Adrenal gland (tissue), 9 donors: ENCODE measurements at regions not wholly inside any gene's neighbourhood (a gene's known extent, or its start where the extent isn't known, plus 50 kb on each side); places are given as distances from the start of the nearest gene placed in this dataset.

ENCODE experiments used
- DNase-seq, 7 donors: peaks; one replicate each; pipeline ENCODE4 v3.0.0-alpha.2; 2019 to 2020
- H3K27ac ChIP-seq, 5 donors: fragments of 200-600 bp; sonication (generic) in 4 of 5; 1 replicate in 3 of 5; 2 replicates in 2 of 5; pipeline versions ENCODE4 v1.5.1 to v1.8.0; 2016 to 2020; ENCODE audit warnings: mild to moderate bottlenecking in 1 of 5
- H3K27me3 ChIP-seq: fragments of 200-600 bp; 2 replicates; pipeline ENCODE4 v1.8.0; 2021
- H3K36me3 ChIP-seq, 2 donors: fragments of 200-600 bp; replicated peaks in 1 of 2; 1 replicate in 1 of 2; 2 replicates in 1 of 2; pipeline versions ENCODE4 v1.5.1 to v1.8.0; 2018 to 2022
- H3K4me1 ChIP-seq, 2 donors: fragments of 200-600 bp; replicated peaks in 1 of 2; 1 replicate in 1 of 2; 2 replicates in 1 of 2; pipeline versions ENCODE4 v1.5.1 to v1.8.0; 2018 to 2021
- H3K4me3 ChIP-seq, 4 donors: fragments of 200-600 bp; sonication (generic) in 3 of 4; one replicate each; pipeline ENCODE4 v1.5.1; 2016 to 2018
- H3K9me3 ChIP-seq, 3 donors: fragments of 200-600 bp; sonication (generic) in 1 of 3; replicated peaks in 1 of 3; 1 replicate in 2 of 3; 2 replicates in 1 of 3; pipeline versions ENCODE4 v1.5.1 to v1.8.0; 2016 to 2021
- CTCF ChIP-seq, 6 experiments: fragments of 450-650 bp in 4 of 6; fragments of 200-600 bp in 2 of 6; sonication (generic) in 1 of 6; IDR thresholded peaks; 1 replicate in 5 of 6; 2 replicates in 1 of 6; pipeline versions ENCODE4 v1.5.1 to v1.8.0; 2016 to 2021; ENCODE audit warnings: antibody characterized with exemption in 6 of 6, mild to moderate bottlenecking in 2 of 6, moderate library complexity in 1 of 6
- POLR2A ChIP-seq, 2 donors: fragments of 450-650 bp; IDR thresholded peaks; one replicate each; pipeline ENCODE4 v1.6.1; 2017; ENCODE audit warnings: antibody characterized with exemption in 2 of 2, mild to moderate bottlenecking in 2 of 2, moderate library complexity in 1 of 2
- WGBS, 4 donors: extraction: QIAGEN DNeasy Blood & Tissue Kit in 2 of 4; methylation state at CpG; one replicate each; pipeline versions ENCODE4 v1.1.5 to v1.1.7; 2013 to 2017; 5-methylcytosine and 5-hydroxymethylcytosine counted together
- intact Hi-C, 2 donors: fragments of 100-400 bp; cut with DNase I; formaldehyde crosslinking; loops; one replicate each; pipeline versions ENCODE4 v1.14.1 to v1.15.0; 2022 to 2023
- donor health status: healthy with polysubstance abuse.
- donor health status: Bipolar disorder and iron deficiency.
- donor health status: DM: yes; HTN: yes; CAD: no.
- donor health status: DM: no; HTN: no; CAD: no.
- donor health status: DM: no; HTN: no; CAD: no.

- H3K4me3 ChIP-seq: no peak overlapping the region
- no peaks in the 10 kb centered on the region for H3K27me3 ChIP-seq
- DNase-seq: no peak
- 64 to 77% (median 71%) methylated on average over 2 to 4 of the region's 4 CpGs for WGBS, 4 donors
- intact Hi-C loops: no loop called here
- H3K27ac ChIP-seq: no peak overlapping the region
- H3K9me3 ChIP-seq: no peaks in the 10 kb centered on the region
- H3K4me1 ChIP-seq: no peaks in the 10 kb centered on the region
- TF ChIP-seq POLR2A (IDR thresholded peaks at IDR 0.05): no peak
- no peak for TF ChIP-seq CTCF (IDR thresholded peaks at IDR 0.05)
- H3K36me3 ChIP-seq: no peaks in the 10 kb centered on the region
Measured at GRCh38 chr2:58688813-58689212, 447.7 kb upstream of the FANCL start.

- 41 to 83% (median 69%) methylated on average over 1 of the region's 1 CpG for WGBS, 4 donors
- TF ChIP-seq POLR2A (IDR thresholded peaks at IDR 0.05) (no peak), CTCF (IDR thresholded peaks at IDR 0.05) (no peak)
- no peaks in the 10 kb centered on the region for H3K36me3 ChIP-seq
- H3K4me1 ChIP-seq: no peaks in the 10 kb centered on the region
- H3K27me3 ChIP-seq: no peaks in the 10 kb centered on the region
- no peaks in the 10 kb centered on the region for H3K9me3 ChIP-seq
- DNase-seq: no peak
- no peak overlapping the region for H3K4me3 ChIP-seq
- H3K27ac ChIP-seq: no peak overlapping the region
- intact Hi-C loops: no loop called here
Measured at GRCh38 chr2:58686776-58687175, 445.7 kb upstream of the FANCL start.

- TF ChIP-seq POLR2A (IDR thresholded peaks at IDR 0.05): no peak
- peak in 1 of 6 experiments; percentile 14 for TF ChIP-seq CTCF (IDR thresholded peaks at IDR 0.05)
- WGBS, 4 donors: 87 to 98% (median 90%) methylated on average over 1 of the region's 1 CpG
- Histone ChIP-seq H3K27ac (no peak overlapping the region), H3K36me3 (no peaks in the 10 kb centered on the region), H3K4me1 (no peaks in the 10 kb centered on the region), H3K27me3 (no peaks in the 10 kb centered on the region), H3K4me3 (no peak overlapping the region), H3K9me3 (no peaks in the 10 kb centered on the region)
- intact Hi-C loops: no loop called here
- no peak for DNase-seq
Measured at GRCh38 chr2:58680755-58681310, 439.7 kb upstream of the FANCL start.

GRCh38 chr2:58677748-58678147 lies 436.6 kb upstream of the FANCL start:
- TF ChIP-seq CTCF (IDR thresholded peaks at IDR 0.05) (no peak), POLR2A (IDR thresholded peaks at IDR 0.05) (no peak)

More at GRCh38 chr2:58677748-58678147, 436.6 kb upstream of the FANCL start:
- DNase-seq: no peak
- Histone ChIP-seq H3K4me1 (no peaks in the 10 kb centered on the region), H3K9me3 (no peaks in the 10 kb centered on the region), H3K4me3 (no peak overlapping the region), H3K27ac (no peak overlapping the region), H3K36me3 (no peaks in the 10 kb centered on the region), H3K27me3 (no peaks in the 10 kb centered on the region)
- WGBS, 4 donors: 69 to 88% (median 81%) methylated on average over 3 of the region's 3 CpGs
- intact Hi-C loops: no loop called here
